HCT116 (cell line): ENCODE measurements at regions not wholly inside any gene's neighbourhood (a gene's known extent, or its start where the extent isn't known, plus 50 kb on each side); places are given as distances from the start of the nearest gene placed in this dataset.

Experiments
- ATAC-seq: fragments of 200-7000 bp; cut with Tn5 transposase; 2 replicates; pipeline ENCODE4 v1.9.1; 2020; ENCODE audit warnings: mild to moderate bottlenecking, moderate library complexity
- BruUV-seq: library from RNA; stranded (reverse); fragments of 400-500 nt; replicated peaks from 2 replicates; lab custom pipeline; 2021; lab: Mats Ljungman, UMichigan
- CTCF ChIA-PET: fragments of 300-600 bp; sonication (Branson Sonifier 250); formaldehyde crosslinking; loops from one replicate; lab custom pipeline; 2021; ENCODE audit warnings: antibody characterized with exemption; lab: Charles Lee
- POLR2A ChIA-PET: fragments of 300-600, 350-600 bp; sonication (Branson Sonifier 250); formaldehyde crosslinking; loops from one replicate; lab custom pipeline; 2021; ENCODE audit warnings: antibody characterized with exemption; lab: Charles Lee
- RAD21 ChIA-PET, 2 experiments: fragments of 300-600 bp; sonication (Branson Sonifier 250); formaldehyde crosslinking; loops; one replicate each; lab custom pipeline; 2023; ENCODE audit warnings: low total read pairs in 2 of 2; ENCODE audit not compliant: uncharacterized antibody in 2 of 2, unreplicated experiment in 2 of 2, low non-redundant PET in 1 of 2; lab: Charles Lee
- DNase-seq: peaks from one replicate; pipeline ENCODE4 v3.0.0-alpha.2; 2010; ENCODE audit warnings: low read depth, low spot score
- H2AFZ ChIP-seq: fragments of 200-600 bp; shearing (Covaris generic), sonication (generic); 2 replicates; pipeline ENCODE4 v1.6.1; 2017; ENCODE audit warnings: low read depth, mixed run types, mixed read lengths, antibody characterized with exemption, low read length; ENCODE audit not compliant: poor library complexity, severe bottlenecking
- H3K27ac ChIP-seq: 2 replicates; pipeline ENCODE4 v1.5.1; 2012; ENCODE audit warnings: low read depth, low read length
- H3K27me3 ChIP-seq: fragments of 200-600 bp; sonication (generic); 2 replicates; pipeline ENCODE4 v1.6.1; 2016; ENCODE audit warnings: mixed run types, low read length, mixed read lengths; ENCODE audit not compliant: insufficient read depth
- H3K36me3 ChIP-seq, 2 experiments: fragments of 200-500 bp in 1 of 2; fragments of 200-600 bp in 1 of 2; sonication (Bioruptor generic) in 1 of 2; sonication (generic) in 1 of 2; 2 replicates each; pipeline versions ENCODE4 v1.5.1 to v1.6.1; 2014 to 2016; ENCODE audit warnings: low read length in 2 of 2, inconsistent platforms in 1 of 2, mixed read lengths in 1 of 2, mixed run types in 1 of 2; ENCODE audit not compliant: insufficient read depth in 2 of 2, control insufficient read depth in 1 of 2
- H3K4me1 ChIP-seq, 2 experiments: fragments of 200-600 bp in 1 of 2; sonication (generic) in 1 of 2; 2 replicates each; pipeline versions ENCODE4 v1.5.1 to v1.6.1; 2012 to 2017; ENCODE audit warnings: low read length in 2 of 2, inconsistent platforms in 1 of 2, mild to moderate bottlenecking in 1 of 2, mixed read lengths in 1 of 2, mixed run types in 1 of 2, moderate library complexity in 1 of 2; ENCODE audit not compliant: insufficient read depth in 2 of 2, control insufficient read depth in 1 of 2
- H3K4me2 ChIP-seq: fragments of 200-600 bp; sonication (generic); 2 replicates; pipeline ENCODE4 v1.6.1; 2017; ENCODE audit warnings: mixed run types, low read length, mixed read lengths
- H3K4me3 ChIP-seq, 2 experiments: fragments of 200-600 bp in 1 of 2; sonication (generic) in 1 of 2; replicated peaks in 1 of 2; 2 replicates each; pipeline ENCODE4 v1.5.1; 2011 to 2016; ENCODE audit warnings: low read length in 2 of 2, control low read depth in 1 of 2, low read depth in 1 of 2, mild to moderate bottlenecking in 1 of 2, mixed read lengths in 1 of 2, mixed run types in 1 of 2
- H3K79me2 ChIP-seq: fragments of 200-600 bp; sonication (generic); 2 replicates; pipeline ENCODE4 v1.6.1; 2017; ENCODE audit warnings: mild to moderate bottlenecking, mixed run types, low read length, moderate library complexity, mixed read lengths; ENCODE audit not compliant: insufficient read depth
- H3K9ac ChIP-seq: fragments of 200-600 bp; sonication (generic); 2 replicates; pipeline ENCODE4 v1.6.1; 2016; ENCODE audit warnings: low read length, mixed read lengths
- H3K9me2 ChIP-seq: fragments of 200-600 bp; sonication (generic), shearing (Covaris generic); 2 replicates; pipeline ENCODE4 v1.6.1; 2017; ENCODE audit warnings: mixed run types, mild to moderate bottlenecking, moderate library complexity; ENCODE audit not compliant: insufficient read depth
- H3K9me3 ChIP-seq, 2 experiments: fragments of 200-500 bp in 1 of 2; fragments of 200-600 bp in 1 of 2; sonication (Bioruptor generic) in 1 of 2; sonication (generic) in 1 of 2; 2 replicates each; pipeline ENCODE4 v1.6.1; 2014 to 2017; ENCODE audit warnings: low read length in 2 of 2, mixed read lengths in 2 of 2, inconsistent platforms in 1 of 2, low read depth in 1 of 2, mild to moderate bottlenecking in 1 of 2, mixed run types in 1 of 2, moderate library complexity in 1 of 2; ENCODE audit not compliant: control insufficient read depth in 1 of 2, insufficient read depth in 1 of 2
- H4K20me1 ChIP-seq: fragments of 200-600 bp; sonication (generic), shearing (Covaris generic); 2 replicates; pipeline ENCODE4 v1.6.1; 2017; ENCODE audit warnings: mixed run types, mild to moderate bottlenecking, moderate library complexity; ENCODE audit not compliant: insufficient read depth
- ATF3 ChIP-seq: IDR thresholded peaks from 2 replicates; pipeline ENCODE4 v1.6.1; 2012
- EGR1 ChIP-seq: IDR thresholded peaks from 2 replicates; pipeline ENCODE4 v1.6.1; 2012; ENCODE audit warnings: low read depth
- ELF1 ChIP-seq: IDR thresholded peaks from 2 replicates; pipeline ENCODE4 v1.6.1; 2012; ENCODE audit warnings: low read depth, borderline replicate concordance
- EZH2 ChIP-seq: fragments of 200-600 bp; sonication (generic); IDR thresholded peaks from 2 replicates; pipeline ENCODE4 v1.6.1; 2017; ENCODE audit warnings: antibody characterized with exemption, mixed run types
- EZH2phosphoT487 ChIP-seq: fragments of 200-600 bp; IDR thresholded peaks from 2 replicates; pipeline ENCODE4 v1.6.1; 2018; ENCODE audit warnings: antibody characterized with exemption, borderline replicate concordance
- JUND ChIP-seq: IDR thresholded peaks from 2 replicates; pipeline ENCODE4 v1.6.1; 2012
- POLR2A ChIP-seq: IDR thresholded peaks from 2 replicates; pipeline ENCODE4 v1.7.0; 2011; ENCODE audit warnings: borderline replicate concordance; ENCODE audit not compliant: insufficient read depth, insufficient read length; ENCODE audit errors: extremely low read depth
- POLR2AphosphoS5 ChIP-seq: IDR thresholded peaks from 2 replicates; pipeline ENCODE4 v1.6.1; 2011; ENCODE audit warnings: mild to moderate bottlenecking, low read depth, low read length, moderate library complexity
- RAD21 ChIP-seq: IDR thresholded peaks from 2 replicates; pipeline ENCODE4 v1.6.1; 2012; ENCODE audit warnings: low read depth, mild to moderate bottlenecking
- SIN3A ChIP-seq: IDR thresholded peaks from 2 replicates; pipeline ENCODE4 v1.6.1; 2012; ENCODE audit warnings: low read depth
- SRF ChIP-seq: IDR thresholded peaks from 2 replicates; pipeline ENCODE4 v1.6.1; 2012; ENCODE audit warnings: low read depth
- TCF7L2 ChIP-seq: IDR thresholded peaks from 2 replicates; pipeline ENCODE4 v1.7.0; 2011; ENCODE audit warnings: borderline replicate concordance, inconsistent platforms; ENCODE audit not compliant: insufficient read depth, insufficient read length; ENCODE audit errors: extremely low read depth
- YY1 ChIP-seq: IDR thresholded peaks from 2 replicates; pipeline ENCODE4 v1.6.1; 2011; ENCODE audit warnings: low read length, low read depth, moderate library complexity, mild to moderate bottlenecking; ENCODE audit not compliant: insufficient replicate concordance; ENCODE audit errors: extremely low read depth
- ZBTB33 ChIP-seq: IDR thresholded peaks from 2 replicates; pipeline ENCODE4 v1.6.1; 2011; ENCODE audit warnings: mild to moderate bottlenecking, low read length, moderate library complexity; ENCODE audit not compliant: insufficient replicate concordance; ENCODE audit errors: extremely low read depth
- ZFX ChIP-seq: fragments of 450-650 bp; IDR thresholded peaks from 2 replicates; pipeline ENCODE4 v1.6.1; 2017
- ZNF274 ChIP-seq: fragments of 200-500 bp; sonication (Bioruptor generic); IDR thresholded peaks from 2 replicates; pipeline ENCODE4 v1.6.1; 2014; ENCODE audit warnings: mild to moderate bottlenecking, low read depth, low read length, inconsistent platforms
- intact Hi-C: fragments of 100-400 bp; cut with micrococcal nuclease; formaldehyde crosslinking; loops from 2 replicates; pipeline ENCODE4 v1.10.0; 2022

- intact Hi-C loops: no loop called here
- Histone ChIP-seq H4K20me1 (no peaks in the 10 kb centered on the region), H3K4me1 (no peaks in the 10 kb centered on the region), H3K27me3 (no peaks in the 10 kb centered on the region), H3K36me3 (no peaks in the 10 kb centered on the region), H3K4me2 (no peak overlapping the region), H3K9me2 (no peaks in the 10 kb centered on the region), H3K79me2 (no peaks in the 10 kb centered on the region), H3K9ac (no peak overlapping the region), H3K9me3 (no peaks in the 10 kb centered on the region), H3K4me3 (no peak overlapping the region), H3K27ac (no peak overlapping the region), H2AFZ (no peak overlapping the region)
- ChIA-PET CTCF (no interaction called here), RAD21 (no interaction called here), POLR2A (no interaction called here)
- TF ChIP-seq POLR2AphosphoS5 (no peak), EZH2phosphoT487 (no peak), ATF3 (no peak), TCF7L2 (no peak), EZH2 (no peak), YY1 (no peak), RAD21 (no peak), EGR1 (no peak), ZNF274 (no peak), ZBTB33 (no peak), ZFX (no peak), POLR2A (no peak), SRF (no peak), JUND (no peak), SIN3A (no peak), ELF1 (no peak)
- BruUV-seq: no TSS peak
- ATAC-seq (no peak), DNase-seq (no peak)
Measured at GRCh38 chr5:158553195-158553961, 546.3 kb downstream of the EBF1 start.
